GM12875 (cell line): ENCODE measurements at regions not wholly inside any gene's neighbourhood (a gene's known extent, or its start where the extent isn't known, plus 50 kb on each side); places are given as distances from the start of the nearest gene placed in this dataset.

ENCODE experiments used
- H3K4me3 ChIP-seq: one replicate; pipeline ENCODE4 v1.5.1; 2011; ENCODE audit warnings: low read depth, low read length, control low read depth
- TF ChIP-seq, protein P1 (sequence below): IDR thresholded peaks from 2 replicates; pipeline ENCODE4 v1.5.1; 2011; ENCODE audit warnings: low read depth, mild to moderate bottlenecking, control low read depth, inconsistent platforms, low read length, moderate library complexity, borderline replicate concordance; ENCODE audit not compliant: insufficient read depth

DNA sequence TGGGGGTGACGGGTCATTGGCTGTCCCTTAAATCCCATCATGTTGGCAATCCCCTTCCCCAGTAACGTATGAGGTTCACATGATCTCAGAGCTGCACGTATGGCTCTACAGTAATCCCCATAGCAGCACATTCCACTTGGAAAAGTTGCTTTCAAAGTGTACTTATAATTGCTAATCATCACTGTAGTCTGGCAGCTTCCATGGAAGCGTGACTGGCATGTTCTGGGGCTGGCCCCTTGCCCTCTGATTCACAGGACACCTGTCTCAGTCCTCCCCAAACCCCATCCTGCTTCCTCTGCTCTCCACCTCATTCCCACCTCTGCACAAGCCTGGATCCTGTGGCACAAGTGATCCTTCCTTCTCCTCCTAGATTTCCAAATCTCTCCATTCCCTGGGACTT is 102.2 kb downstream of the TSEN15 start:
- TF ChIP-seq, protein P1, sequence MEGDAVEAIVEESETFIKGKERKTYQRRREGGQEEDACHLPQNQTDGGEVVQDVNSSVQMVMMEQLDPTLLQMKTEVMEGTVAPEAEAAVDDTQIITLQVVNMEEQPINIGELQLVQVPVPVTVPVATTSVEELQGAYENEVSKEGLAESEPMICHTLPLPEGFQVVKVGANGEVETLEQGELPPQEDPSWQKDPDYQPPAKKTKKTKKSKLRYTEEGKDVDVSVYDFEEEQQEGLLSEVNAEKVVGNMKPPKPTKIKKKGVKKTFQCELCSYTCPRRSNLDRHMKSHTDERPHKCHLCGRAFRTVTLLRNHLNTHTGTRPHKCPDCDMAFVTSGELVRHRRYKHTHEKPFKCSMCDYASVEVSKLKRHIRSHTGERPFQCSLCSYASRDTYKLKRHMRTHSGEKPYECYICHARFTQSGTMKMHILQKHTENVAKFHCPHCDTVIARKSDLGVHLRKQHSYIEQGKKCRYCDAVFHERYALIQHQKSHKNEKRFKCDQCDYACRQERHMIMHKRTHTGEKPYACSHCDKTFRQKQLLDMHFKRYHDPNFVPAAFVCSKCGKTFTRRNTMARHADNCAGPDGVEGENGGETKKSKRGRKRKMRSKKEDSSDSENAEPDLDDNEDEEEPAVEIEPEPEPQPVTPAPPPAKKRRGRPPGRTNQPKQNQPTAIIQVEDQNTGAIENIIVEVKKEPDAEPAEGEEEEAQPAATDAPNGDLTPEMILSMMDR, result no peak
- H3K4me3 ChIP-seq, result no peak overlapping the region

DNA sequence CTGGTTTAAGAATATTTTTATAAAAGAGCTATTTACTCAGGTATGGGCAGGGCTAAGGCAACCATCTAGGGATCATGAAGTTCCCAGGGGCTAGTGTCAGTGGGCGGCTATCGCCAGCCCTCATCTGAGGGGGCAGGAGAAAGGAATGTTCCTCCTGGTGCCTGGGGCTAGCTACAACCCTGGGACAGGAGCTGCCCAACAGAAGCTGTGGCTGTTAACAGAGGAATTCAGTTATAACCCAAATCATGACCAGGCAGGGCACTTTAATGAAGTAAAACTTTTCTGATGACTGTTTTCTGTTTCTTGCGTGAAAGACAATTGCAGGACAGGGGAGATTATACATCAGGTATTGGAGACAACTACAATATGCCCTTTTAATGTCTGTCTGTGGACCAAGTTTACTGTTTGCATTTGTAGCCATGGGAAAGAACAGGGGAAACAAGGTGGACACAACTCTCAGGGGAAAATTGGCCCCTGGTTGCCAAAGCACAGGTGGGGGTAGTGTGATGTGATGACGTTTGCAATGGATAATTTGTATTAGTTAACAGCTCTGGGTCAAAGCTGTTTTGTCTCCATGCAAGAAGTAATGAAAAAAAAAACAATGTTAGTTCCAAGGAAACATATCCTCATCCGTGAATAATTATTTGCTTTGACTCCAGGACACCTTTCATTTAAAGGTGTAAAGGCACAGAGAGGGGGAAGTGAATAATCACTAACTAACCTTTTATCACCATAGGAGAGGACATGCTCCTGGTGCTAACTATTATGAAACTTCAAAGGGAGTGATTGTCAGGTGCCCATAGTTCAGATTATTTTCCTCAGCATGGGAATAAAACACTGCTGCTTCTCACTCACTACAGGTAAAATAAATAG is 105.2 kb downstream of the TSEN15 start:
- no peak overlapping the region for H3K4me3 ChIP-seq
- TF ChIP-seq, protein P1, result no peak

DNA sequence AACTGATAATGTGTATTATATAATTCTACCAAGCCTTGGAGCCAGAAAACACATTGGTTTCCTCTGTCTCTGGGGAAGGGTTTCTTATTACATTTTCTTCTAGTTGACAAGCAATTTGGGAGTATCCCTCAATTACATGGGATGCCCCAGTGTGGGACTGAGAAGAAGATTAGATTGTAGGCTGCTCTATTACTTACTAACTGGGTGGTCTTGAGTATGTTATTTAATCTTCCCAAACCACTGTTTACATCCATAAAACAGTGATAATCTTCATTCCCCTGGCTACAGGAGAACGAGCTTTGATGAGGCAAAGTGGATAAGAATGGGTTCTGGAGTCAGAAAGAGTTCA is 105.8 kb downstream of the TSEN15 start:
- H3K4me3 ChIP-seq, result no peak overlapping the region
- TF ChIP-seq, protein P1, result no peak

DNA sequence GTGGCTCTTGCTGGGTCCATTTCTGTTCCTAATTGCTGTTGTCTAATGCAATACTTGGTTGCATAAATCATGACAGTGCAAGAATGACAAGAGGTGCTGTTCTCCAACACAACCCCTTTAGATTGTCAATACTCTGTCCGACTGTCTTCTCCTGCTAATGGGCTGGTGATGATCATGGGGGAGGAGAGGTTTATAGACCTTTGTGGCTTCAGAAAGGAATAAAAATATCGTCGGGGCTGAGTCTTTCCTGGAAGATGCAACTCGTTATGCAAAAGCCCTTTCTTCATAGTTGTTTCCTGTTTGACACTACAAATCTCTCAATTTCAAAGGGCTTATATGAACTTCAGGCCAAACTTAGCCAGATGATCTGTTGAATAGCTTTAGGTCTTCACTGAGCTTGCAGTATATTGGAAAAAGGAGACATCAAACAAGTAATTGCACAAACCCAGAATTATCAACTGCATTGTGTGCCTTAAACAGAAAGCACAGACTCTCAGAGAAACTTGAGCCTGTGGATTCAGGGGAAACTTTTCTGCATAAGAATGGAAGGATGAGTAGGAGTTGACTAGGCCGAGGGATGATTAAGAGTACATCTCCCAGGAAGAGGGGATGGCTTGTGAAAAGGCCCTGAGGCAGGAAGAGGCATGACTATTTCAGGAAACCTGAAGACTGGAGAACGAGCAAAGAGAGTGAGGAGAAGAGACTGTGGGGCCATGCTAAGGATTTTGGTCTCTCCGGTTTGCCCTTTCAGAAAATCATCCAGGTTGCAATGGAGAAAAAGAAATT is 107.6 kb downstream of the TSEN15 start:
- TF ChIP-seq, protein P1, result no peak

DNA sequence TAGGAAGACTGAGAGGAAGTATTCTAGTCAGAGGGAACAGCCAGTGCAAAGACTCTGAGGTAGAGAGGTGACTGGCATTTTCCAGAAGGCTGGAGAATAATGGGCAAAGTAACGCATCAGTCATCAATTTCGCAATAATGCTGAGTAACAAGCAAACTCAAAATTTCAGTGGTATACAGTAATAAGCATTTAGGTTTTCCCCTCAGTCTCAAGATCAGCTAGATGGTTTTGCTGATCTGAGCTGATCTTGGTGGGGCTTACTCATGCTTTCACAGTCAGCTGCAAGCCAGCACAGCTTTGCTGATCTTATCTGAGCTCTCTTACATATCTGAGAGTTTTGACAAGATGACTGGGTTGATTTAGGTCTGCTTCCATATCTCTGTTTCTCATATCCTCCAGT is 108.7 kb downstream of the TSEN15 start:
- H3K4me3 ChIP-seq, result no peak overlapping the region
- TF ChIP-seq, protein P1, result no peak

More for the DNA sequence above, 107.6 kb downstream of the TSEN15 start:
- H3K4me3 ChIP-seq, result no peak overlapping the region

DNA sequence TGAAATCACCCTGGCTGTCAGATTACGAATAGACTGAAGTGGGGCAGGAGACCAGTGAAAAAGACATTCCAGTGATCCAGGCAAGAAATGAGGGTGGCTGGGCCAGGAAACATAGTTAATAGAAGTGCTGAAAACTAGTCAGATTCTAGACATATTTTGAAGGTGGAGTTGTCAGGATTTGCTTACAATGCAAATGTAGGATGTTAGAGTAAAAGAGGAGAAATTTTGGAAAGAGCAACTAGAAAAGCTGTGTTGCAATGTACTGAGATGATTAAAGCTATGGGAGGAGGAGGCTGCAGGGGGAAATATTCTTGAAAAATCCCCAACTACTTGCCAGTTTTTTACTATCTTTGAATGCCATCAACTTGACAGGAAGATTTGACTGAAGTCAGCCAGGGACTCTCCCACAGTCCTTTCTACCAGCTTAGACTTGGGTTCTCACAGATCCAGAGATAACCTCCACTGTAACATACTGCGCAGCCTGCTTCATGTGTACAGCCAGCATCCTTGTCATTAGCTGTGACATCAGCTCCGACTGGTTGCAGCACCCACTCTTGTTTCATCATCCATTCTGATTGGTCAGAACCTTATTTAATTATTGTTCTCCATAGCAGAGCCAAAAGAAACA is 109.7 kb downstream of the TSEN15 start:
- TF ChIP-seq, protein P1, result no peak
- H3K4me3 ChIP-seq, result no peak overlapping the region
